ENCODE measurements at regions not wholly inside any gene's neighbourhood (a gene's known extent, or its start where the extent isn't known, plus 50 kb on each side); places are given as distances from the start of the nearest gene placed in this dataset.

GRCh38 chr16:27730661-27731210, 180.8 kb downstream of the KATNIP start:
- H3K36me3 ChIP-seq (ENCODE audit: control insufficient read depth in 4 of 4, insufficient read depth in 4 of 4, low read length in 4 of 4): peaks cover 0 to 9% (median 1%) of the 10 kb centered on the region in 4 donors
- no peak for TF ChIP-seq CTCF (IDR thresholded peaks at IDR 0.05; ENCODE audit: control extremely low read depth, extremely low read depth)
- no peaks in the 10 kb centered on the region for H3K9me3 ChIP-seq (ENCODE audit: control insufficient read depth in 4 of 4, insufficient read depth in 3 of 4, low read length in 3 of 4)
- no peak overlapping the region for H3K9ac ChIP-seq (ENCODE audit: insufficient read depth in 1 of 2, low read length in 2 of 2)
- H3K27me3 ChIP-seq (ENCODE audit: control insufficient read depth in 3 of 3, insufficient read depth in 3 of 3, low read length in 2 of 3): no peaks in the 10 kb centered on the region
- 85 to 86% methylated on average over 6 of the region's 6 CpGs for WGBS, 2 donors
- ATAC-seq (ENCODE audit: insufficient read depth, low FRiP score) (no peak), DNase-seq (peak; percentile 63 to 91 (median 89))
- H3K27ac ChIP-seq (ENCODE audit: low read depth in 1 of 2, low read length in 1 of 2): no peak overlapping the region
- peaks cover 0 to 28% (median 11%) of the 10 kb centered on the region in 5 donors for H3K4me1 ChIP-seq (ENCODE audit: control insufficient read depth in 5 of 5, insufficient read depth in 5 of 5, low read length in 5 of 5)
- no peak overlapping the region for H3K4me3 ChIP-seq

- H3K4me3 ChIP-seq: no peak overlapping the region
- peaks cover 0 to 4% (median 1%) of the 10 kb centered on the region in 4 donors for H3K36me3 ChIP-seq (ENCODE audit: control insufficient read depth in 4 of 4, insufficient read depth in 4 of 4, low read length in 4 of 4)
- no peak overlapping the region for H3K9ac ChIP-seq (ENCODE audit: insufficient read depth in 1 of 2, low read length in 2 of 2)
- ATAC-seq (ENCODE audit: insufficient read depth, low FRiP score): no peak
- H3K27me3 ChIP-seq (ENCODE audit: control insufficient read depth in 3 of 3, insufficient read depth in 3 of 3, low read length in 2 of 3): no peaks in the 10 kb centered on the region
- 90 to 94% methylated on average over 5 of the region's 5 CpGs for WGBS, 2 donors
- DNase-seq: no peak
- no peaks in the 10 kb centered on the region for H3K9me3 ChIP-seq (ENCODE audit: control insufficient read depth in 4 of 4, insufficient read depth in 3 of 4, low read length in 3 of 4)
- no peak overlapping the region for H3K27ac ChIP-seq (ENCODE audit: low read depth in 1 of 2, low read length in 1 of 2)
- no peak for TF ChIP-seq CTCF (IDR thresholded peaks at IDR 0.05; ENCODE audit: control extremely low read depth, extremely low read depth)
- peaks cover 0 to 23% (median 5%) of the 10 kb centered on the region in 5 donors for H3K4me1 ChIP-seq (ENCODE audit: control insufficient read depth in 5 of 5, insufficient read depth in 5 of 5, low read length in 5 of 5)
Measured at GRCh38 chr16:27735031-27735430, 185.1 kb downstream of the KATNIP start.

DNA sequence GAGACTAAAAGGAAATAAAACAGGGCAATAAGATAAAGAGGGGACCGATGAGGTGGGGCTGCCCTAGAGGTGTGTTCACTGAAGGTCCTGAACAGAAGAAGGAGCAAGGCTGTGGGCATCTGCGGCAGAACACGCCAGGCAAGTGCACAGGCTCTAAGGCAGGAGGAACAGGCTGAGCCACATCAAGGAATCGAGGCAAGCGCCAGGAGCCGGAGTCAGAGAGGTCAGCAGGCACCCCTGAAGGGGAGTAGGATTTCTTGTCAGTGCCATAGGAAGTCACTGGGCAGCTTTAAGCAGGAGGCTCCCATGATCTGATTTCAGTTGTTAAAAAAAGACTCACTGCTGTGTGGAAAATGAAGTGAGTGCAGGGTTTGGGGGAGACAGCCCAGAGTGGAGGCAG, 186.5 kb downstream of the KATNIP start:
- Histone ChIP-seq H3K36me3 (ENCODE audit: control insufficient read depth in 4 of 4, insufficient read depth in 4 of 4, low read length in 4 of 4) (peaks cover 0 to 7% (median 5%) of the 10 kb centered on the region in 4 donors), H3K4me3 (no peak overlapping the region), H3K9ac (ENCODE audit: insufficient read depth in 1 of 2, low read length in 2 of 2) (no peak overlapping the region), H3K9me3 (ENCODE audit: control insufficient read depth in 4 of 4, insufficient read depth in 3 of 4, low read length in 3 of 4) (no peaks in the 10 kb centered on the region), H3K27ac (ENCODE audit: low read depth in 1 of 2, low read length in 1 of 2) (no peak overlapping the region), H3K27me3 (ENCODE audit: control insufficient read depth in 3 of 3, insufficient read depth in 3 of 3, low read length in 2 of 3) (no peaks in the 10 kb centered on the region), H3K4me1 (ENCODE audit: control insufficient read depth in 5 of 5, insufficient read depth in 5 of 5, low read length in 5 of 5) (peaks cover 0 to 9% (median 0%) of the 10 kb centered on the region in 5 donors)
- no peak for DNase-seq
- 94 to 96% methylated on average over 6 of the region's 6 CpGs for WGBS, 2 donors
- no peak for TF ChIP-seq CTCF (IDR thresholded peaks at IDR 0.05; ENCODE audit: control extremely low read depth, extremely low read depth)
- ATAC-seq (ENCODE audit: insufficient read depth, low FRiP score): no peak

- Histone ChIP-seq H3K27ac (ENCODE audit: low read depth in 1 of 2, low read length in 1 of 2) (no peak overlapping the region), H3K27me3 (ENCODE audit: control insufficient read depth in 3 of 3, insufficient read depth in 3 of 3, low read length in 2 of 3) (no peaks in the 10 kb centered on the region), H3K4me3 (no peak overlapping the region), H3K9me3 (ENCODE audit: control insufficient read depth in 4 of 4, insufficient read depth in 3 of 4, low read length in 3 of 4) (no peaks in the 10 kb centered on the region), H3K9ac (ENCODE audit: insufficient read depth in 1 of 2, low read length in 2 of 2) (no peak overlapping the region), H3K4me1 (ENCODE audit: control insufficient read depth in 5 of 5, insufficient read depth in 5 of 5, low read length in 5 of 5) (peaks cover 0 to 9% (median 0%) of the 10 kb centered on the region in 5 donors), H3K36me3 (ENCODE audit: control insufficient read depth in 4 of 4, insufficient read depth in 4 of 4, low read length in 4 of 4) (peaks cover 0 to 8% (median 6%) of the 10 kb centered on the region in 4 donors)
- WGBS, 2 donors: 84 to 89% methylated on average over 11 of the region's 11 CpGs
- ATAC-seq (ENCODE audit: insufficient read depth, low FRiP score) (no peak), DNase-seq (no peak)
- TF ChIP-seq CTCF (IDR thresholded peaks at IDR 0.05; ENCODE audit: control extremely low read depth, extremely low read depth): no peak
Measured at GRCh38 chr16:27737513-27737912, 187.6 kb downstream of the KATNIP start.
